ENCODE measurements at regions not wholly inside any gene's neighbourhood (a gene's known extent, or its start where the extent isn't known, plus 50 kb on each side); places are given as distances from the start of the nearest gene placed in this dataset.

DNA sequence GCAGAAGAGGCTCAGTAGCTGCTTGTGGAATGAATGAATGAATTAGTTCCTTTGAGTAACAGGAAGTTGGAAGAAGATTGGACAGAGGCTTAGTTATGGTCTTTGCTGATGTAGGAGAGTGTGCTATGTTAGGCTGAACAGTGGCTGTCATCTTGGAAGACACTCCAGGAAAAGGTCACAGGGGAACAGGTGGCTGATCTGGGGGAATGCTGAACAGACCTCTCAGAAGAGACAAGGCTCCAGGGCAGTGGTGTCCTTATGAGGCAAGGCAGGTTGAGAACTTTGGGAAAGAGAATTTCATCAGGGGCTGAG lies 62.3 kb downstream of the UTRN start:
- Histone ChIP-seq H3K9me3 (ENCODE audit: low read length) (no peaks in the 10 kb centered on the region), H3K27me3 (ENCODE audit: control insufficient read depth in 1 of 2, insufficient read depth in 2 of 2, low read length in 2 of 2) (no peaks in the 10 kb centered on the region), H3K4me2 (ENCODE audit: low read depth, low read length) (peak overlapping the region; percentile 43), H3K36me3 (replicated peaks in 1 of 2; ENCODE audit: control insufficient read depth in 1 of 2, insufficient read depth in 2 of 2, low read length in 2 of 2) (peaks cover 0 to 4% of the 10 kb centered on the region in 2 experiments; a peak in 2 of 5 replicates), H3K4me3 (replicated peaks in 1 of 3; ENCODE audit: insufficient read depth in 1 of 3, low read depth in 2 of 3, low read length in 3 of 3) (no peak overlapping the region; a peak in 1 of 6 replicates), H3K4me1 (ENCODE audit: insufficient read depth, low read length) (peaks cover 96% of the 10 kb centered on the region), H3K27ac (ENCODE audit: extremely low read length, insufficient read depth, low read length) (peak overlapping the region; percentile 15), H2AFZ (ENCODE audit: low read length) (no peak overlapping the region), H3K9ac (ENCODE audit: insufficient read depth, low read depth, low read length) (no peak overlapping the region), H4K20me1 (ENCODE audit: insufficient read depth, low read length) (peaks cover 4% of the 10 kb centered on the region; the same call in 1 of the 2 replicates), H3K79me2 (ENCODE audit: insufficient read depth, low read length) (peaks cover 86% of the 10 kb centered on the region)
- intact Hi-C loops (cut with micrococcal nuclease; ENCODE audit: unreplicated experiment) = no loop called here
- in situ Hi-C loops (cut with HindIII; ENCODE audit: extremely low pct_ligation_motif_present, low pct_unique_long_range_greater_than_20kb) = no loop called here
- DNase-seq (ENCODE audit: low spot score) = no peak
- no TSS peak for BruUV-seq (replicated peaks)
- ChIA-PET POLR2A (no interaction called here), CTCF (ENCODE audit: low intra/inter-chr PET ratio, low total read pairs) (no interaction called here)
- TF ChIP-seq ARID2 (CRISPR knock-in tag; IDR thresholded peaks at IDR 0.05; ENCODE audit: borderline replicate concordance) = no peak
- TF ChIP-seq, protein P1, sequence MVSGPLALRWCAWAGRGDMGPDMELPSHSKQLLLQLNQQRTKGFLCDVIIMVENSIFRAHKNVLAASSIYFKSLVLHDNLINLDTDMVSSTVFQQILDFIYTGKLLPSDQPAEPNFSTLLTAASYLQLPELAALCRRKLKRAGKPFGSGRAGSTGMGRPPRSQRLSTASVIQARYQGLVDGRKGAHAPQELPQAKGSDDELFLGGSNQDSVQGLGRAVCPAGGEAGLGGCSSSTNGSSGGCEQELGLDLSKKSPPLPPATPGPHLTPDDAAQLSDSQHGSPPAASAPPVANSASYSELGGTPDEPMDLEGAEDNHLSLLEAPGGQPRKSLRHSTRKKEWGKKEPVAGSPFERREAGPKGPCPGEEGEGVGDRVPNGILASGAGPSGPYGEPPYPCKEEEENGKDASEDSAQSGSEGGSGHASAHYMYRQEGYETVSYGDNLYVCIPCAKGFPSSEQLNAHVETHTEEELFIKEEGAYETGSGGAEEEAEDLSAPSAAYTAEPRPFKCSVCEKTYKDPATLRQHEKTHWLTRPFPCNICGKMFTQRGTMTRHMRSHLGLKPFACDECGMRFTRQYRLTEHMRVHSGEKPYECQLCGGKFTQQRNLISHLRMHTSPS (CRISPR knock-in tag; IDR thresholded peaks at IDR 0.05; ENCODE audit: low read depth) = no peak
- peak; percentile 16 for TF ChIP-seq TEAD3 (CRISPR knock-in tag; optimal IDR thresholded peaks at IDR 0.05; ENCODE audit: borderline replicate concordance)
- TF ChIP-seq, protein P2, sequence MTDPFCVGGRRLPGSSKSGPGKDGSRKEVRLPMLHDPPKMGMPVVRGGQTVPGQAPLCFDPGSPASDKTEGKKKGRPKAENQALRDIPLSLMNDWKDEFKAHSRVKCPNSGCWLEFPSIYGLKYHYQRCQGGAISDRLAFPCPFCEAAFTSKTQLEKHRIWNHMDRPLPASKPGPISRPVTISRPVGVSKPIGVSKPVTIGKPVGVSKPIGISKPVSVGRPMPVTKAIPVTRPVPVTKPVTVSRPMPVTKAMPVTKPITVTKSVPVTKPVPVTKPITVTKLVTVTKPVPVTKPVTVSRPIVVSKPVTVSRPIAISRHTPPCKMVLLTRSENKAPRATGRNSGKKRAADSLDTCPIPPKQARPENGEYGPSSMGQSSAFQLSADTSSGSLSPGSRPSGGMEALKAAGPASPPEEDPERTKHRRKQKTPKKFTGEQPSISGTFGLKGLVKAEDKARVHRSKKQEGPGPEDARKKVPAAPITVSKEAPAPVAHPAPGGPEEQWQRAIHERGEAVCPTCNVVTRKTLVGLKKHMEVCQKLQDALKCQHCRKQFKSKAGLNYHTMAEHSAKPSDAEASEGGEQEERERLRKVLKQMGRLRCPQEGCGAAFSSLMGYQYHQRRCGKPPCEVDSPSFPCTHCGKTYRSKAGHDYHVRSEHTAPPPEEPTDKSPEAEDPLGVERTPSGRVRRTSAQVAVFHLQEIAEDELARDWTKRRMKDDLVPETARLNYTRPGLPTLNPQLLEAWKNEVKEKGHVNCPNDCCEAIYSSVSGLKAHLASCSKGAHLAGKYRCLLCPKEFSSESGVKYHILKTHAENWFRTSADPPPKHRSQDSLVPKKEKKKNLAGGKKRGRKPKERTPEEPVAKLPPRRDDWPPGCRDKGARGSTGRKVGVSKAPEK (CRISPR knock-in tag; IDR thresholded peaks at IDR 0.05; ENCODE audit: borderline replicate concordance) = no peak
- TF ChIP-seq, protein P3, sequence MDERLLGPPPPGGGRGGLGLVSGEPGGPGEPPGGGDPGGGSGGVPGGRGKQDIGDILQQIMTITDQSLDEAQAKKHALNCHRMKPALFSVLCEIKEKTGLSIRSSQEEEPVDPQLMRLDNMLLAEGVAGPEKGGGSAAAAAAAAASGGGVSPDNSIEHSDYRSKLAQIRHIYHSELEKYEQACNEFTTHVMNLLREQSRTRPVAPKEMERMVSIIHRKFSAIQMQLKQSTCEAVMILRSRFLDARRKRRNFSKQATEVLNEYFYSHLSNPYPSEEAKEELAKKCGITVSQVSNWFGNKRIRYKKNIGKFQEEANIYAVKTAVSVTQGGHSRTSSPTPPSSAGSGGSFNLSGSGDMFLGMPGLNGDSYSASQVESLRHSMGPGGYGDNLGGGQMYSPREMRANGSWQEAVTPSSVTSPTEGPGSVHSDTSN (CRISPR knock-in tag; IDR thresholded peaks at IDR 0.05) = 0 out of 2 replicates have a peak, but pooled peaks have one; percentile 24
- 0 out of 2 replicates have a peak, but pooled peaks have one; percentile 30 for TF ChIP-seq CCDC6 (CRISPR knock-in tag; IDR thresholded peaks at IDR 0.05)
- TF ChIP-seq NBN (conservative IDR thresholded peaks at IDR 0.05) = no peak
- no peak for FAIRE-seq
- ATAC-seq = no peak

Data from HepG2 (cell line).